ENCODE measurements at regions not wholly inside any gene's neighbourhood (a gene's known extent, or its start where the extent isn't known, plus 50 kb on each side); places are given as distances from the start of the nearest gene placed in this dataset.

DNA sequence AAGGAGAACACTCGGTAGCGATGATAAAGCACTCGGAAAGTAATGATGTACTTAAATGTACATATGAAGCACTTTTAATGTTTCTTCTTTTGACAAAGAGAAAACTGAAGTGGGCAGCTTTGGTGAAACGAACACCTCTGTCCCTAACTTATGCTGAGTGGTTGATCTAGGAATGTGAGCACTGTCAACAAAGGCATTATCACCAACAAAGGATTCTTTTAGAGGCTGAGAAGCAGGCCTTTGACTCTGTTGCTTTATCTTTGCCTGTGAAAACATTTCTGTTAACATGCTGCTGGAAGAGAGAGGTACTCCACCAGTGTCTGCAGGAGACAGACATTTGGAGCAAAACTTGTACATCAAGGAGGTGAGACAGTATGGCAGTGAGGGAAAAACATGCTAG, 103.2 kb upstream of the VRK1 start:
- TF ChIP-seq YY1 (IDR thresholded peaks at IDR 0.05; ENCODE audit: insufficient read depth, insufficient read length), result no peak
- TF ChIP-seq SUZ12 (IDR thresholded peaks at IDR 0.05; ENCODE audit: extremely low read depth, insufficient read depth, insufficient read length), result no peak
- TF ChIP-seq ZNF274 (IDR thresholded peaks at IDR 0.05; ENCODE audit: low read depth, low read length), result no peak
